ENCODE measurements at regions not wholly inside any gene's neighbourhood (a gene's known extent, or its start where the extent isn't known, plus 50 kb on each side); places are given as distances from the start of the nearest gene placed in this dataset.
"Not testable (repeated sequence)": the region's sequence is repeated elsewhere in the genome, so short reads cannot be mapped to it uniquely, and the experiment has no call there.

GRCh38 chr11:134955970-134956369 is 543.9 kb upstream of the B3GAT1 start:
- not testable (repeated sequence) for H3K9me3 Mint-ChIP-seq; H3K4me1 Mint-ChIP-seq (ENCODE audit: low read depth); H3K27me3 Mint-ChIP-seq (ENCODE audit: low read depth); H3K36me3 Mint-ChIP-seq (ENCODE audit: low read depth); H3K4me3 Mint-ChIP-seq; H3K27ac Mint-ChIP-seq; DNase-seq (ENCODE audit: low spot score)

GRCh38 chr11:134955281-134955680 is 543.2 kb upstream of the B3GAT1 start:
- H3K36me3 Mint-ChIP-seq (ENCODE audit: low read depth): no peaks in the 10 kb centered on the region
- no peaks in the 10 kb centered on the region for H3K9me3 Mint-ChIP-seq
- no peak overlapping the region for H3K27ac Mint-ChIP-seq
- no peaks in the 10 kb centered on the region for H3K4me1 Mint-ChIP-seq (ENCODE audit: low read depth)
- H3K4me3 Mint-ChIP-seq: no peak overlapping the region
- DNase-seq (ENCODE audit: low spot score): no peak
- peaks cover under 1% of the 10 kb centered on the region for H3K27me3 Mint-ChIP-seq (ENCODE audit: low read depth)

GRCh38 chr11:134954456-134954855 is 542.4 kb upstream of the B3GAT1 start:
- H3K27ac Mint-ChIP-seq, H3K9me3 Mint-ChIP-seq: not testable (repeated sequence)

DNA sequence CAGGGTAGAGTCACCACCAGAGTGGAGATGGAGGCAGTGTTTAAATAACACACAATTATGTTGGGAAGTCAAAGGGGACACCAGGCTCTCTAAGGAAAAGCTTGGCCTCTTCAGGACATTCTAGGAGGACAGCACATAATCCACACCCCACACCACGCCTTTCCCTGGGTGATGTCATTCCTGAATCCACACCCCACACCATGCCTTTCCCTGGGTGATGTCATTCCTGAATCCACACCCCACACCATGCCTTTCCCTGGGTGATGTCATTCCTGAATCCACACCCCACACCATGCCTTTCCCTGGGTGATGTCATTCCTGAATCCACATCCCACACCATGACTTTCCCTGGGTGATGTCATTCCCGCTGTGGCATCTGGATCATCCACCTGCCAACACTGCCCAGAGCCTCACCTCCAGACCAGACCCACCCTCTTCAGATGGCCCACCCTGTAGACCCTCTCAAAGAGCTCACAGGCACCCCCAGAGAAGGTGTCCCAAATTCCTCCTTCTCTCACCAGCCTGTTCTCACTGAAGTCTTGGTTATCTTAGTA is 541.5 kb upstream of the B3GAT1 start:
- not testable (repeated sequence) for H3K36me3 Mint-ChIP-seq (ENCODE audit: low read depth); H3K4me3 Mint-ChIP-seq; DNase-seq (ENCODE audit: low spot score); H3K9me3 Mint-ChIP-seq; H3K4me1 Mint-ChIP-seq (ENCODE audit: low read depth); H3K27me3 Mint-ChIP-seq (ENCODE audit: low read depth); H3K27ac Mint-ChIP-seq

More at GRCh38 chr11:134954456-134954855, 542.4 kb upstream of the B3GAT1 start:
- not testable (repeated sequence) for DNase-seq (ENCODE audit: low spot score); H3K36me3 Mint-ChIP-seq (ENCODE audit: low read depth); H3K4me3 Mint-ChIP-seq; H3K27me3 Mint-ChIP-seq (ENCODE audit: low read depth); H3K4me1 Mint-ChIP-seq (ENCODE audit: low read depth)

GRCh38 chr11:134951305-134951700 is 539.3 kb upstream of the B3GAT1 start:
- H3K4me1 Mint-ChIP-seq (ENCODE audit: low read depth): no peaks in the 10 kb centered on the region
- H3K27ac Mint-ChIP-seq: no peak overlapping the region
- DNase-seq (ENCODE audit: low spot score): no peak
- no peaks in the 10 kb centered on the region for H3K36me3 Mint-ChIP-seq (ENCODE audit: low read depth)
- no peaks in the 10 kb centered on the region for H3K9me3 Mint-ChIP-seq
- no peak overlapping the region for H3K4me3 Mint-ChIP-seq
- peaks cover 2% of the 10 kb centered on the region for H3K27me3 Mint-ChIP-seq (ENCODE audit: low read depth)

DNA sequence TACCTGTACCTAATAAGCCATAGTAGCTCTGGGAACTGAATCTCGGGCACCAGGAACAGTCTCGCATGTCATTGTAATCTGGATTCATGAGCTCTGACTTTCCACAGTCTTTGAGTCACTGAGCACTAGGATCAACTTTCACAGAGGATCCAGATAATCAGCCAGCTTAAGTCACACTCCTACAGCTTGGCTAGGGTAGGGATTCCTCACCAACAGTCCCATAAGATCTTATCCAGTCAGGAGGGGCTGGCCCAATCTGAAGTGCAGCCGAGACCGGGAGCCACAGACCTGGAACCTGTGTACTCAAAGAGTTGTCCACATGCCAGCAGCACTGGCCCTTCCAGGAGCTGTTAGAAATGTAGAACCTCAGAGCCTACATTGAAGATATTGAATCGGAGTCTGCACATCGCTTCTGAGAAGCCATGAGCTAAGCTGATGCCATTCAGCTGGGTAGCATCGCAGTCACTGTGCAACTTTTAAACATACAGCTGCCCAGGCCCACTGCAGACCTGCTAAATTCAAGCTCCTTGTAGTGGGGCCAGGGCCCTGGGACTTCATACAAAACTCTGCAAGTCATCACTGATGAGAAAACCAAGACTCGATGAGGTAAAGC is 538.8 kb upstream of the B3GAT1 start:
- no peaks in the 10 kb centered on the region for H3K9me3 Mint-ChIP-seq
- H3K27ac Mint-ChIP-seq: no peak overlapping the region
- no peaks in the 10 kb centered on the region for H3K4me1 Mint-ChIP-seq (ENCODE audit: low read depth)
- H3K27me3 Mint-ChIP-seq (ENCODE audit: low read depth): peaks cover 2% of the 10 kb centered on the region
- no peak for DNase-seq (ENCODE audit: low spot score)
- H3K36me3 Mint-ChIP-seq (ENCODE audit: low read depth): no peaks in the 10 kb centered on the region
- no peak overlapping the region for H3K4me3 Mint-ChIP-seq

GRCh38 chr11:134949121-134950090 is 537.4 kb upstream of the B3GAT1 start:
- no peak overlapping the region for H3K4me3 Mint-ChIP-seq
- no peak for DNase-seq (ENCODE audit: low spot score)

DNA sequence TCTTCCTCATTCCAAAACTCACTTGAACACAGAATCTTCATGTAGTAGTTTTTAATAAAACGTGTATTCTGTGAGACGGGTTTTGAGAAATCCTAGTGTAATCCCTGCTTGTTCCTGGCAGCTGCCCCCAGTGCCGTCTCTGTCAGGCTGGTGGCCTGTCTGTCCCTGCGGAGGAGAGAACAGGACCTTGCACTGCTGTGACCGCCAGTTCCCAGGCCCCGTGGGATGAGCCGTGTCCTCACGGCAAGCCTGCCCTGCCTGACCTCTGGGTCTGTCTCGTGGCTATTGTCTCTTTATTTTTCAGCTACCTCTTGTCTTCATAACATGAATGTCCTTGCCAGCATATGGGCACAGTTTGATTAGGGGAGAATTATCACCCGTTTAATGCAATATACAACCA is 535.5 kb upstream of the B3GAT1 start:
- no peak for DNase-seq (ENCODE audit: low spot score)
- Mint-ChIP-seq H3K27ac (no peak overlapping the region), H3K4me3 (no peak overlapping the region), H3K9me3 (no peaks in the 10 kb centered on the region), H3K36me3 (ENCODE audit: low read depth) (no peaks in the 10 kb centered on the region), H3K4me1 (ENCODE audit: low read depth) (no peaks in the 10 kb centered on the region), H3K27me3 (ENCODE audit: low read depth) (peaks cover 2% of the 10 kb centered on the region)

More at GRCh38 chr11:134949121-134950090, 537.4 kb upstream of the B3GAT1 start:
- H3K4me1 Mint-ChIP-seq (ENCODE audit: low read depth): no peaks in the 10 kb centered on the region
- no peak overlapping the region for H3K27ac Mint-ChIP-seq
- peaks cover 2% of the 10 kb centered on the region for H3K27me3 Mint-ChIP-seq (ENCODE audit: low read depth)
- H3K36me3 Mint-ChIP-seq (ENCODE audit: low read depth): no peaks in the 10 kb centered on the region
- H3K9me3 Mint-ChIP-seq: no peaks in the 10 kb centered on the region

DNA sequence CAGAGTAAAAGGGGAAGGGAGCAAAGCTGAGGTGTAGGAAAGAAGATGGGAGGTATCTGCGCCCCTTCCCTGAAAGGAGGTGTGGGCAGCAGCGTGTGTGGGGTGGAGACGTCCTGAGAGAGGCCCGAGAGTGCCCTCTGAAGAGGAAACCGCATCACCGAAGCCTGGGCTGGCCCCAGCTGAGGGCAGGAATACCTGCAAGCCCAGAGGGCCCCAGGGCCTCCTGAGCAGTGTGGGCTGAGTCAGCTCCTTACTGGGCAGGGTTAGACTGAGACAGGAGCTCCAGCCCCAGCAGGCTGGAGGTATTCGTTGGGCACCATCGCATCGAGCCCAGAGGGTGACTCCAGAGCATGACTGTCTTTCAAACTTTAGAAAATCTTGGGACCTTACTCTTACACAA is 534.0 kb upstream of the B3GAT1 start:
- H3K27me3 Mint-ChIP-seq (ENCODE audit: low read depth): peaks cover 2% of the 10 kb centered on the region
- no peaks in the 10 kb centered on the region for H3K9me3 Mint-ChIP-seq
- H3K36me3 Mint-ChIP-seq (ENCODE audit: low read depth): no peaks in the 10 kb centered on the region
- no peak overlapping the region for H3K27ac Mint-ChIP-seq
- H3K4me1 Mint-ChIP-seq (ENCODE audit: low read depth): no peaks in the 10 kb centered on the region
- H3K4me3 Mint-ChIP-seq: no peak overlapping the region
- no peak for DNase-seq (ENCODE audit: low spot score)

- Mint-ChIP-seq H3K4me1 (ENCODE audit: low read depth) (no peaks in the 10 kb centered on the region), H3K27ac (no peak overlapping the region), H3K4me3 (no peak overlapping the region)
Observed at GRCh38 chr11:134944986-134945385, 532.9 kb upstream of the B3GAT1 start.

DNA sequence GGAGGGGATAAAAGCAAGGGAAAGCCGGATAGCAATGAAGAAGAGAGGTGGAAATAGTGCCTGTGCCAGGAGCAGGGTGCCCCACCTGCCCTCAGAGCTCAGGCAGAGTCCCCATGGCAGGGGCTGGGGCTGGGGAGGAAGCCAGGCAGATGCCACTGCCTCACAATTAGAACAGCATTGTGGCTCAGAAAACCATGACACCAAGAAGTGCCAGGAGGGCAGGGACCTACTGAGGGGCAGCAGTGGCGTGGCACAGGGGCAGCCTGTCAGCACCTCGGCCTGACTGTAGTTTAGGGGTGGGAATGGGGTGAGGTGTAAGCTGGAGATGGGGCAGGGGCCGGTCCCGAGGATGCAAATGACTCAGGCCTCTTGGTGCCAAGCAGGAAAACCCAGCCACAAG is 532.1 kb upstream of the B3GAT1 start:
- Mint-ChIP-seq H3K27ac (no peak overlapping the region), H3K4me1 (ENCODE audit: low read depth) (no peaks in the 10 kb centered on the region), H3K9me3 (no peaks in the 10 kb centered on the region), H3K4me3 (no peak overlapping the region), H3K27me3 (ENCODE audit: low read depth) (no peaks in the 10 kb centered on the region), H3K36me3 (ENCODE audit: low read depth) (no peaks in the 10 kb centered on the region)
- DNase-seq (ENCODE audit: low spot score): no peak

More at GRCh38 chr11:134944986-134945385, 532.9 kb upstream of the B3GAT1 start:
- H3K27me3 Mint-ChIP-seq (ENCODE audit: low read depth): no peaks in the 10 kb centered on the region
- no peak for DNase-seq (ENCODE audit: low spot score)
- H3K9me3 Mint-ChIP-seq: no peaks in the 10 kb centered on the region
- no peaks in the 10 kb centered on the region for H3K36me3 Mint-ChIP-seq (ENCODE audit: low read depth)

DNA sequence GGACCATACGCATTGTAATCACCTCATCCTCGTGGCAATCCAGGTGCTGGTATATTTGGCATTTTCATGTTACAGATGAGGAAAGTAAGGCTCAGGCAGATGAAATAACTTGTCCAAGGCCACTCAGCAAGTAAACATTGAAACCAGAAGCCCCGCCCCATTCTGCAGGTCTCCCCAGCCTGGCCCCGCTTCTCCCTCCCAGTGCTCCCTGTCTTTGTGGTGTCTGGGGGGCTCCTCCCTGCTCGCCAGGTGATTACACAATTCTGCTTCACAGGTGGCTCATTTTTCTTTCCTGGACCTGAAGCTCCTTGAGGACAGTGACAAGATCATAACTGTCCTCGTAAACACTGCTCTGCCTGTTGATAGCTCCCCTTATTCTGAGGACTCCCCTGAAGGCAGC is 531.5 kb upstream of the B3GAT1 start:
- H3K36me3 Mint-ChIP-seq (ENCODE audit: low read depth): no peaks in the 10 kb centered on the region
- no peaks in the 10 kb centered on the region for H3K4me1 Mint-ChIP-seq (ENCODE audit: low read depth)
- no peak overlapping the region for H3K27ac Mint-ChIP-seq
- no peak overlapping the region for H3K4me3 Mint-ChIP-seq
- no peak for DNase-seq (ENCODE audit: low spot score)
- no peaks in the 10 kb centered on the region for H3K9me3 Mint-ChIP-seq
- H3K27me3 Mint-ChIP-seq (ENCODE audit: low read depth): no peaks in the 10 kb centered on the region

- no peak for DNase-seq (ENCODE audit: low spot score)
- Mint-ChIP-seq H3K9me3 (no peaks in the 10 kb centered on the region), H3K27me3 (ENCODE audit: low read depth) (no peaks in the 10 kb centered on the region), H3K4me3 (no peak overlapping the region), H3K27ac (no peak overlapping the region), H3K4me1 (ENCODE audit: low read depth) (no peaks in the 10 kb centered on the region), H3K36me3 (ENCODE audit: low read depth) (no peaks in the 10 kb centered on the region)
Observed at GRCh38 chr11:134942681-134943080, 530.6 kb upstream of the B3GAT1 start.

GRCh38 chr11:134941936-134942600 is 530.0 kb upstream of the B3GAT1 start:
- not testable (repeated sequence) for H3K27me3 Mint-ChIP-seq (ENCODE audit: low read depth); H3K4me1 Mint-ChIP-seq (ENCODE audit: low read depth); H3K36me3 Mint-ChIP-seq (ENCODE audit: low read depth); H3K27ac Mint-ChIP-seq; DNase-seq (ENCODE audit: low spot score); H3K4me3 Mint-ChIP-seq; H3K9me3 Mint-ChIP-seq
